IMR-90 (cell line): ENCODE measurements at regions not wholly inside any gene's neighbourhood (a gene's known extent, or its start where the extent isn't known, plus 50 kb on each side); places are given as distances from the start of the nearest gene placed in this dataset.

ENCODE experiments used
- MXI1 ChIP-seq: IDR thresholded peaks from 2 replicates; pipeline ENCODE4 v1.6.1; 2012; ENCODE audit warnings: low read depth, mild to moderate bottlenecking, low read length, moderate library complexity, borderline replicate concordance
- POLR2A ChIP-seq: IDR thresholded peaks from 2 replicates; pipeline ENCODE4 v1.6.1; 2012; ENCODE audit warnings: mild to moderate bottlenecking, low read depth, low read length
- RAD21 ChIP-seq: IDR thresholded peaks from 2 replicates; pipeline ENCODE4 v1.6.1; 2012; ENCODE audit warnings: low read length, improper control_type of control experiment
- RFX5 ChIP-seq: IDR thresholded peaks from 2 replicates; pipeline ENCODE4 v1.8.0; 2012; ENCODE audit warnings: low read depth, mild to moderate bottlenecking, low read length, moderate library complexity
- SMC3 ChIP-seq: fragments of 150-350 bp; IDR thresholded peaks from 2 replicates; pipeline ENCODE4 v1.6.1; 2016; ENCODE audit warnings: low read depth, mild to moderate bottlenecking, antibody characterized with exemption, low read length, moderate library complexity
- TF ChIP-seq, protein P1 (sequence below): conservative IDR thresholded peaks from 2 replicates; pipeline ENCODE4 v1.5.1; 2012; ENCODE audit warnings: mild to moderate bottlenecking, low read depth, low read length, improper control_type of control experiment
- TF ChIP-seq, protein P2 (sequence below): fragments of 150-350 bp; IDR thresholded peaks from 2 replicates; pipeline ENCODE4 v1.6.1; 2017; ENCODE audit warnings: mild to moderate bottlenecking, antibody characterized with exemption, low read length, low read depth

DNA sequence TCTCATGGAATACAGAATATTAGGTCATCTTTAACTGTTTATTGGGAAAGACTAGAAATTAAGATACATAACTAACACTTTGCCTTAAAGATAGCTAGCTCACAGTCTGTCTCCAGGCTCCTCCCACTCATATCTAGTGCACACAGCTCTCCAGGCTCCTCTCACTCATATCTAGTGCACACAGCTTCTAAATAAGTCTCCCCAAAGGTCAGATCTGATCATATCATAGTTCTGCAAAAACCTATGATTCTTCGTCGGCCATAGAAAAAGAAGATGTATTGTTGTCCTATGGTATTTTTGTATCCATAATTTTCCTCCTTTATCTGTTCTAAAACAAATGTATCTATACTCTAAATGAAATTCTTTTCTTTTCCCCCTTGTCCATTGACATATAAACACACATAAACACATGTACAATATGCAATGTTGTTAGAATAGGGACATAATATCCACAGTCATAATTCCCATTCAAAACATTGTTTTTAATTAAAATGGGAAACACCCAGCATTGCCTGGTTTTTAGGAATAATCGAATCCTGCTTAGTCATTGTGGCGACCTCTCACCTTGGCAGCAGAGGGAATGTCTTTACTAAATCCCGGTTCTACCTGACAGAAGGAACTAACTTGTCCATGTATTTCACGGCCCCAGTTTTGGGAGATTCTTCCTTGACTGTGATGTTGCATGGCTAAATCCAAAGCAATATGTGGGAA lies 1282.0 kb downstream of the PCDH7 start:
- no peak for TF ChIP-seq RAD21
- TF ChIP-seq, protein P1, sequence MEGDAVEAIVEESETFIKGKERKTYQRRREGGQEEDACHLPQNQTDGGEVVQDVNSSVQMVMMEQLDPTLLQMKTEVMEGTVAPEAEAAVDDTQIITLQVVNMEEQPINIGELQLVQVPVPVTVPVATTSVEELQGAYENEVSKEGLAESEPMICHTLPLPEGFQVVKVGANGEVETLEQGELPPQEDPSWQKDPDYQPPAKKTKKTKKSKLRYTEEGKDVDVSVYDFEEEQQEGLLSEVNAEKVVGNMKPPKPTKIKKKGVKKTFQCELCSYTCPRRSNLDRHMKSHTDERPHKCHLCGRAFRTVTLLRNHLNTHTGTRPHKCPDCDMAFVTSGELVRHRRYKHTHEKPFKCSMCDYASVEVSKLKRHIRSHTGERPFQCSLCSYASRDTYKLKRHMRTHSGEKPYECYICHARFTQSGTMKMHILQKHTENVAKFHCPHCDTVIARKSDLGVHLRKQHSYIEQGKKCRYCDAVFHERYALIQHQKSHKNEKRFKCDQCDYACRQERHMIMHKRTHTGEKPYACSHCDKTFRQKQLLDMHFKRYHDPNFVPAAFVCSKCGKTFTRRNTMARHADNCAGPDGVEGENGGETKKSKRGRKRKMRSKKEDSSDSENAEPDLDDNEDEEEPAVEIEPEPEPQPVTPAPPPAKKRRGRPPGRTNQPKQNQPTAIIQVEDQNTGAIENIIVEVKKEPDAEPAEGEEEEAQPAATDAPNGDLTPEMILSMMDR = no peak
- TF ChIP-seq RFX5 = no peak
- no peak for TF ChIP-seq POLR2A
- TF ChIP-seq, protein P2, sequence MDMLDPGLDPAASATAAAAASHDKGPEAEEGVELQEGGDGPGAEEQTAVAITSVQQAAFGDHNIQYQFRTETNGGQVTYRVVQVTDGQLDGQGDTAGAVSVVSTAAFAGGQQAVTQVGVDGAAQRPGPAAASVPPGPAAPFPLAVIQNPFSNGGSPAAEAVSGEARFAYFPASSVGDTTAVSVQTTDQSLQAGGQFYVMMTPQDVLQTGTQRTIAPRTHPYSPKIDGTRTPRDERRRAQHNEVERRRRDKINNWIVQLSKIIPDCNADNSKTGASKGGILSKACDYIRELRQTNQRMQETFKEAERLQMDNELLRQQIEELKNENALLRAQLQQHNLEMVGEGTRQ = no peak
- TF ChIP-seq SMC3 = no peak
- TF ChIP-seq MXI1 = no peak
